Osteocyte (in vitro differentiated cells): ENCODE measurements at regions not wholly inside any gene's neighbourhood (a gene's known extent, or its start where the extent isn't known, plus 50 kb on each side); places are given as distances from the start of the nearest gene placed in this dataset.

Experiments
- DNase-seq: peaks from one replicate; pipeline ENCODE4 v3.0.0; 2021; ENCODE audit warnings: mixed read lengths; ENCODE audit not compliant: unreplicated experiment; ENCODE audit errors: extremely low spot score
- H3K27ac Mint-ChIP-seq: one replicate; pipeline ENCODE4 v1.8.0; 2021; ENCODE audit warnings: mild to moderate bottlenecking, mixed read lengths; ENCODE audit not compliant: unreplicated experiment
- H3K27me3 Mint-ChIP-seq: one replicate; pipeline ENCODE4 v1.8.0; 2021; ENCODE audit warnings: mixed read lengths; ENCODE audit not compliant: unreplicated experiment
- H3K36me3 Mint-ChIP-seq: one replicate; pipeline ENCODE4 v1.8.0; 2021; ENCODE audit warnings: mixed read lengths; ENCODE audit not compliant: unreplicated experiment
- H3K4me1 Mint-ChIP-seq: one replicate; pipeline ENCODE4 v1.8.0; 2021; ENCODE audit warnings: mixed read lengths; ENCODE audit not compliant: unreplicated experiment
- H3K4me3 Mint-ChIP-seq: one replicate; pipeline ENCODE4 v1.8.0; 2021; ENCODE audit warnings: mild to moderate bottlenecking, moderate library complexity, mixed read lengths; ENCODE audit not compliant: unreplicated experiment
- H3K9me3 Mint-ChIP-seq: one replicate; pipeline ENCODE4 v1.8.0; 2021; ENCODE audit warnings: mixed read lengths; ENCODE audit not compliant: unreplicated experiment
- TF ChIP-seq, protein P1 (sequence below): fragments of 200-600 bp; sonication (generic); IDR thresholded peaks from 2 replicates; pipeline ENCODE4 v1.5.0; 2021; ENCODE audit warnings: antibody characterized with exemption, mild to moderate bottlenecking, moderate library complexity

DNA sequence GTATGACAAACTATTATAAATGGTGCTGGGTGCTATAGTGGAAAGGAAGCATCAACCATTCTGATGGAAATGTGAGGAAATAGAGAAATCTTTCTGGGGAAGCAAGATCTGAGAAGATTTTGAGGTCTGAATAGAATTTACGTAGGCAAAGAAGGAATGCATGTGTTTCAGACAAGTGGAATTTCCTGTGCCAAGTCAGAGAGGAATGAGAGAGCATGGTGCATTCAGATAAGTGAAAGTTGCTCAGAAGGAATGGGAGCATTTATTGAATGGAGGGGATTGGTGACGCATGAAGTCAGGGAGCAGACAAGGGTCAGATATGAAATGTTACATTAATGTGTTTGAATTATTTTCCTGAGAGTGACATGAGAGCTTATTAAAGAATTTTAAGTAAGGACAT lies 725.5 kb downstream of the METTL15 start:
- TF ChIP-seq, protein P1, sequence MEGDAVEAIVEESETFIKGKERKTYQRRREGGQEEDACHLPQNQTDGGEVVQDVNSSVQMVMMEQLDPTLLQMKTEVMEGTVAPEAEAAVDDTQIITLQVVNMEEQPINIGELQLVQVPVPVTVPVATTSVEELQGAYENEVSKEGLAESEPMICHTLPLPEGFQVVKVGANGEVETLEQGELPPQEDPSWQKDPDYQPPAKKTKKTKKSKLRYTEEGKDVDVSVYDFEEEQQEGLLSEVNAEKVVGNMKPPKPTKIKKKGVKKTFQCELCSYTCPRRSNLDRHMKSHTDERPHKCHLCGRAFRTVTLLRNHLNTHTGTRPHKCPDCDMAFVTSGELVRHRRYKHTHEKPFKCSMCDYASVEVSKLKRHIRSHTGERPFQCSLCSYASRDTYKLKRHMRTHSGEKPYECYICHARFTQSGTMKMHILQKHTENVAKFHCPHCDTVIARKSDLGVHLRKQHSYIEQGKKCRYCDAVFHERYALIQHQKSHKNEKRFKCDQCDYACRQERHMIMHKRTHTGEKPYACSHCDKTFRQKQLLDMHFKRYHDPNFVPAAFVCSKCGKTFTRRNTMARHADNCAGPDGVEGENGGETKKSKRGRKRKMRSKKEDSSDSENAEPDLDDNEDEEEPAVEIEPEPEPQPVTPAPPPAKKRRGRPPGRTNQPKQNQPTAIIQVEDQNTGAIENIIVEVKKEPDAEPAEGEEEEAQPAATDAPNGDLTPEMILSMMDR = no peak
- Mint-ChIP-seq H3K4me3 (no peak overlapping the region), H3K27me3 (no peaks in the 10 kb centered on the region), H3K9me3 (peaks cover 10% of the 10 kb centered on the region), H3K36me3 (peaks cover 5% of the 10 kb centered on the region), H3K4me1 (peaks cover 57% of the 10 kb centered on the region), H3K27ac (peak overlapping the region; percentile 75)
- no peak for DNase-seq

DNA sequence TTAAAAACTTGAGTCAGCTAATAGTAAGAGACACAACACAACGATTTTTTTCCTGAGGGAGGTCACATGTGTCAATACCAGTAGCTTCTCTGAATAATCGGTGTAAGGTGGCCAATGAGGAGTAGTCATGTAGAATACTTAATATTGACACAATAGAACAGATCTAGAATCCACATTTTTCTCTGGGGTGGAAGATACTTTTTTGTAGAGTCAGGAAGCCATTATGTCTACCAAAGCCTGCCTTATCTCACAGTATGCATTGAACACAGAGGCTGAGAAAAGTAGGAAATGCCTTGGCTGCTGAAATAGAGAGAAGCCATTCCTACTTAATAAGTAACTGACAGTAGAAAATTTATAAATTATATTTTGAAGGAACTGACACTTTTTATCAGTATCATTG lies 725.0 kb downstream of the METTL15 start:
- H3K4me3 Mint-ChIP-seq = no peak overlapping the region
- H3K27ac Mint-ChIP-seq = peak overlapping the region; percentile 75

DNA sequence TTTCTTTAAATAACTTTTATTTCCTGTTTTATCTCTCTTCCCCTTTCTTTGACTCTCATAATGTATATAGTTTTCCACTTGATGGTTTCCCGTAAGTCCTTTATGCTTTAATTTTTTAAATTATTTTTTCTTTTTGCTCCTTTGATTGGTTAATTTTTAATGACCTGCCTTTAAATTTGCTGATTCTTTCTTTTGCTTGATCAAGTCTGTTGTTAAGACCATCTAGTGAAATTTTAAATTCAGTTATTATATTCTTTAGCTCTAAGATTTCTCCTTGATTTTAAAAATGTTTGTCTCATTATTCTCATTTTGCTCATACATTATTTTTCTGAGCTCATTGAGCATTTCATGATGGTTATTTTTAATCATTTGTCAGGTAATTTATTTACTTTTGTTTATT lies 718.6 kb downstream of the METTL15 start:
- H3K9me3 Mint-ChIP-seq = peaks cover 25% of the 10 kb centered on the region
- peaks cover 14% of the 10 kb centered on the region for H3K36me3 Mint-ChIP-seq
- H3K27me3 Mint-ChIP-seq = no peaks in the 10 kb centered on the region
- H3K4me1 Mint-ChIP-seq = peaks cover 16% of the 10 kb centered on the region
- TF ChIP-seq, protein P1 = no peak
- no peak overlapping the region for H3K4me3 Mint-ChIP-seq
- DNase-seq = no peak
- H3K27ac Mint-ChIP-seq = no peak overlapping the region

More for the DNA sequence above, 725.0 kb downstream of the METTL15 start:
- Mint-ChIP-seq H3K36me3 (peaks cover 5% of the 10 kb centered on the region), H3K4me1 (peaks cover 54% of the 10 kb centered on the region), H3K9me3 (peaks cover 10% of the 10 kb centered on the region), H3K27me3 (no peaks in the 10 kb centered on the region)
- TF ChIP-seq, protein P1 = no peak
- DNase-seq = no peak

- TF ChIP-seq, protein P1 = no peak
- no peak for DNase-seq
- no peak overlapping the region for H3K4me3 Mint-ChIP-seq
Observed at GRCh38 chr11:28822576-28822975, 714.4 kb downstream of the METTL15 start.

DNA sequence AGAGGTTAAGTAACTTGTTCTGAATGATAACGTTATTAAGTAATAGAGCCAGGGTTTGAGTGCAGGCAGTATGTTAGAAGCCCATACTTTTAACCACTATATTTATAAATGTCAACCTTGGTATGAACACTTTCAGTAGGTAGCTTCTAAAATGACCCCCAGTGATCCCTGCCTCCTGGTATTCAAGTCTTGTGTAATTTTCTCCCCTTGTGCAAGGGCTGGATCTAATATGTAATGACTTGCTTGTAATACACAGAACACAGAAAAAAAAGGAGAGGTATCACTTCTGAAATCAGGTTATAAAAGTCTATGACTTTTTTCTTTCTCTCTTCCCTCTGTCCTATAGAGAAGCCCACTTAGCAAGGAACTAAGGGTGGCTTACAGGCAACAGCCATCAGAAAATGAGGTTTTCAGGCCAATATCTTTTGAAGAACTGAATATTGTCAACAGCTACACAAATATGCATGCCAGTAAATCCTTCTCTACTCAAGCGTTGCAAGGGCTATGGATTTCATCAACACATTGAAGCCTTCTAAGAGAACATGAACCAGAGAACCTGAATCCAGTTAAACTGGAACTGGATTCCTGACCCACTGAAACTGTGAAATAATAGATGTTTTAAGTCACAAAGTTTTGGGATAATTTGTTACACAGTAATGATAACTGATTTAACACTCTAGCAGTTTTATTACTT lies 712.3 kb downstream of the METTL15 start:
- Mint-ChIP-seq H3K4me1 (peaks cover 11% of the 10 kb centered on the region), H3K27ac (no peak overlapping the region), H3K27me3 (no peaks in the 10 kb centered on the region), H3K4me3 (no peak overlapping the region), H3K9me3 (peaks cover 4% of the 10 kb centered on the region), H3K36me3 (no peaks in the 10 kb centered on the region)
- TF ChIP-seq, protein P1 = no peak
- DNase-seq = no peak

More at GRCh38 chr11:28822576-28822975, 714.4 kb downstream of the METTL15 start:
- H3K4me1 Mint-ChIP-seq = peaks cover 11% of the 10 kb centered on the region
- no peaks in the 10 kb centered on the region for H3K27me3 Mint-ChIP-seq
- no peak overlapping the region for H3K27ac Mint-ChIP-seq
- peaks cover 8% of the 10 kb centered on the region for H3K36me3 Mint-ChIP-seq
- H3K9me3 Mint-ChIP-seq = peaks cover 19% of the 10 kb centered on the region
